Activated CD4-positive, alpha-beta memory T cell treated with anti-CD3 and anti-CD28 coated beads, Interleukin-2, amount 10 ng/mL, durations not matched to agents 7 days and 5 days (primary cell): ENCODE measurements at regions not wholly inside any gene's neighbourhood (a gene's known extent, or its start where the extent isn't known, plus 50 kb on each side); places are given as distances from the start of the nearest gene placed in this dataset.

ENCODE experiments used
- CTCF ChIA-PET: fragments of 350-600 bp; sonication (Branson Sonifier 250); formaldehyde crosslinking; loops from one replicate; lab custom pipeline; 2021; ENCODE audit warnings: antibody characterized with exemption, inconsistent platforms; lab: Charles Lee
- POLR2A ChIA-PET: fragments of 350-600 bp; sonication (Branson Sonifier 250); formaldehyde crosslinking; loops from one replicate; lab custom pipeline; 2021; ENCODE audit warnings: antibody characterized with exemption; lab: Charles Lee
- DNase-seq: peaks from one replicate; pipeline ENCODE4 v3.0.0-alpha.2; 2020
- H3K27ac Mint-ChIP-seq: one replicate; pipeline ENCODE4 v1.8.0; 2021; ENCODE audit warnings: mild to moderate bottlenecking, mixed read lengths
- H3K27me3 Mint-ChIP-seq: one replicate; pipeline ENCODE4 v1.8.0; 2021; ENCODE audit warnings: mixed read lengths
- H3K36me3 Mint-ChIP-seq: one replicate; pipeline ENCODE4 v1.8.0; 2021; ENCODE audit warnings: low read depth, mixed read lengths
- H3K4me1 Mint-ChIP-seq: one replicate; pipeline ENCODE4 v1.8.0; 2021; ENCODE audit warnings: mixed read lengths
- H3K4me3 Mint-ChIP-seq: one replicate; pipeline ENCODE4 v1.8.0; 2021; ENCODE audit warnings: mild to moderate bottlenecking, mixed read lengths
- H3K9me3 Mint-ChIP-seq: one replicate; pipeline ENCODE4 v1.8.0; 2021; ENCODE audit warnings: mixed read lengths

DNA sequence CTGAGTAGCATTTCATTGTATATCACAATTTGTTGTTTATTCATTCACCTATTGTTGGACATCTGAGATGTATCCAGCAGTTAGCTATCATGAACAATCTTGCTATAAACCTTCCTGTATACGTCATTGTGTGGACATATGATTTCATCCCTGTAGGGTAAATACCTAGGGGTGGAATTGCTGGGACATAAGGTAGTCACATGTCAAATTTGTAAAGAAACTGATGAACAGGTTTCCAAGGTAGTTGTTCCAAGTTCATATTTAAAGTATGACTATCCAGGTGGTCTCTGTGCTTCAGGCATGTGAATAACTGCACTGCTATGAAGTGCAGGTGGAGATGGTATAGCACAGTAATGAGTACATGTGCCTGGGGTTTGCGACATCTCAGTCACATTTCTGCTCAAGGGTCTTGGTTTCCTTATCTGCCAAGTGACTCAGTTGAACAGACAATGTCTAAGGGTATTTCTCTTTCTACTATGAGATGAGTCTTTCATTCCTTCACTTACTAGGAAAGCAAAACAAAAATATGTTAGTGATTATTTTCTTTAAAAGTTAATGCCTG, 229.0 kb upstream of the HES1 start:
- Mint-ChIP-seq H3K36me3 (peaks cover 2% of the 10 kb centered on the region), H3K27me3 (peaks cover 11% of the 10 kb centered on the region), H3K27ac (no peak overlapping the region), H3K4me3 (no peak overlapping the region), H3K4me1 (peaks cover 31% of the 10 kb centered on the region), H3K9me3 (peaks cover 8% of the 10 kb centered on the region)
- POLR2A ChIA-PET = no interaction called here
- DNase-seq = no peak
- CTCF ChIA-PET = no interaction called here

DNA sequence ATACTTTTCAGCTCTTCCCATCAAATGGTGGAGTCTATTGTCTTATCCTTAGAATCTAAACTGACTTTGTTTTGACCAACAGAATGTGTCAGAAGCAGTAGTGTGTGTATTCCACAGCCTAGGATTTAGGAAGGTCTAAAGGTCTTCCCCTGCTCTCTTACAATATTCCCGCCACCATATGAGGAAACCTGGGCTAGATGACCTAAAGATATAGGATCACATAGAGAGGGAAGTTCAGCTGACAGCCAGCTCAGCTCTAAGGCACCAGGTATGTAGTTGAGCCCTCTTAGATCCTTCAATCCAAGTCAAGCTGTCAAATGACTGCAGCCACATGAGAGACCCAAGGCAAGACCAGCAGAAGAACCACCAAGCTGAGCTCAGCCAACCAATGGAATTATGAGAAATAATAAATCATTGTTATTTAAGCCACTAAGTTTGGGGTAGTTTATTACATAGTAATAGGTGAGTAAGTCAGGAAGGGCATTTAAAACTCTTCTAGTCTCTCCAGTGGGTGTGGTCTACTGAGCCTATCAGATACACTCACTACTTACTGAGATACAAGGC, 227.7 kb upstream of the HES1 start:
- ChIA-PET POLR2A (no interaction called here), CTCF (no interaction called here)
- H3K4me1 Mint-ChIP-seq = peaks cover 38% of the 10 kb centered on the region
- H3K36me3 Mint-ChIP-seq = peaks cover 2% of the 10 kb centered on the region
- no peak overlapping the region for H3K4me3 Mint-ChIP-seq
- H3K27ac Mint-ChIP-seq = no peak overlapping the region
- peaks cover 11% of the 10 kb centered on the region for H3K27me3 Mint-ChIP-seq
- H3K9me3 Mint-ChIP-seq = peaks cover 8% of the 10 kb centered on the region
- no peak for DNase-seq

DNA sequence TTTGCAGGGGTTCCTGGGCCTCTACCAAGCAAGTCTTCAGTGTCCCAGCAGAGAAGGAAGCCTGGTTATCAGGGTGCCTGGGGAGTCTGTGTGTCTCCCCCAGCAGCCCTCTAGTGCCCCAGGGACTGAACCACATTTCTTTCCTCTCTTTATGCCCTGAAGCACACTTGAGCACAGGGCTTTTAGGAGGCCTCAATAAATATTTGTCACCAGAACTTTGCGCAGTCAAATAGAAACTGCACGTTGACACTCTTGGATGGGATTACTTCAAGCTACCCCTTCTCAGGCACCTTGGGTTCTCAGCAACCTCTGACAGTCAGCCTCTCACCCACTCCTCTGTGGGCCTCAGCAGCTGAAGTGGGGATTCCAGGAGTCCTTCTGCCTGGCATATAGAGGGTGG, 226.6 kb upstream of the HES1 start:
- DNase-seq = peak; percentile 18
- Mint-ChIP-seq H3K4me3 (no peak overlapping the region), H3K27ac (no peak overlapping the region), H3K36me3 (peaks cover 2% of the 10 kb centered on the region), H3K27me3 (peaks cover 11% of the 10 kb centered on the region), H3K4me1 (peaks cover 38% of the 10 kb centered on the region), H3K9me3 (peaks cover 8% of the 10 kb centered on the region)
- ChIA-PET CTCF (interaction anchor here (0.6 kb wide), 1 partner anchor 266 kb away, joined by 4 read pairs; no protein-coding TSS in a partner anchor), POLR2A (no interaction called here)

GRCh38 chr3:193910310-193910709, 225.6 kb upstream of the HES1 start:
- H3K4me1 Mint-ChIP-seq = peaks cover 38% of the 10 kb centered on the region
- ChIA-PET POLR2A (no interaction called here), CTCF (no interaction called here)
- H3K9me3 Mint-ChIP-seq = peaks cover 8% of the 10 kb centered on the region
- peaks cover 2% of the 10 kb centered on the region for H3K36me3 Mint-ChIP-seq
- no peak overlapping the region for H3K4me3 Mint-ChIP-seq
- no peak for DNase-seq
- peaks cover 11% of the 10 kb centered on the region for H3K27me3 Mint-ChIP-seq
- H3K27ac Mint-ChIP-seq = no peak overlapping the region

DNA sequence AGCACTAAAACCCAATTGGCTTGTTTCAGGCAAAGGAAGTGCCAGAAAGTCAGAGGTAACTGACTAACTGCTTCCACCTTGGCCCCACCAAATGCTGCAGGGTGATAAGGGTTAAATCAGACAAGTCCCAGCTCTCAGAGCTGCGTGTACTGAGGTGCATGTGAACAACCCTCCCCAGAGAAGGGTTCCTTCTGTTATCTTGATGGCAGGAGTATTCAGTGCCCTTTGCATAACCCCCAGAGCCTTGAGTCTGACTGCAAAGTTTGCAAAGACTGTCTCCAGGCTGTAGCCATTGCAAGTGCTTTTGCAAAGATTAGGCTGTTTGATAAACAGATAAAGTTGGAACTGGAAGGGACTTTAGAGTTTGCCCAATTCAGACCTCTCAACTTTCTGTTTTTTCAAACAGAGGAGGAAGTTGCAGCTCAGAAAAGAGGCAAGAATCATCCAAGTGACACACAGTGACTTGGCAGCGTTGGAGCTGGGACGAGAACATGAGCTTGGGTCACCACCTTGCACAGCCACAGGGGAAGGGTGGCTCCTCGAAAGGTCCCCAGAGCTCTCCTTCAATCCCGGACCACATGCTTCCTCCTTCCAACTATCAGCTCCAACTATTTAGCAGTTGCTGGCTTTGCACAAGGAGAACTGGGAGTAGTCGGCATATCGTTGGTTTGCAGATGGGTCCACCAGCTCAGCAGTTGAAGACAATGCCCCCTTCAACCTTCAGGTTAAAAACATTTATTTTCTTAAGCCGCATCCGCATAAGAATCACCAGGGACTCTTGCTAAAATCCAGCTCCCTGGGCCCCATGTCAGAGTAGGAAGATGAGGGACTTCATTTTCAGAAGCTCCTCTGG, 224.8 kb upstream of the HES1 start:
- CTCF ChIA-PET = no interaction called here

DNA sequence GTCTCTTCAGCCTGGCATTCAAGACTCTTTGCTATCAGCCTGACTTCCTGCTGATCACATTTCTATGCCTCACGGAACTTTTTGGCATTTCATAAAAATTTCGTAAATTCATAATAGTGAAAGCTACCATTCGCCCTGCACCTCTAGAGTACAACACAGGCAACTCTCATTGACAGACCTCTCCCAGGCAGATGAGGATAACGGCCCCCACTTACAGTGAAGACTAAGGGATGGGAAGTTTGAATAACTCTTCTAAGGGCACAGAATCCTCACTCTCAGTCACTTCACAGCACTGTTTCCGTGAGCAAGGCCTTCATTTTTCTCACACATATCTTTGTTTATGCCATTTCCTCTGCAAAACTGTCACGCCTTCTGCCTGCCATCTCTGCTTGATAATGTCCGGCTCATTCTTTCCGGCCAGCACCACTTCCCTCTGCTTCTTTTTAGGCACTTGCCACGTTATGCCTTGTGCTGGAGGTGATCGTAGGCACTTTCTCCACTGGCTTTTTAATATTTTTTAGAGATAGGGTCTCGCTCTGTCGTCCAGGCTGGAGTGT, 224.1 kb upstream of the HES1 start:
- H3K4me1 Mint-ChIP-seq = peaks cover 38% of the 10 kb centered on the region
- H3K9me3 Mint-ChIP-seq = peaks cover 8% of the 10 kb centered on the region
- no peak for DNase-seq
- peaks cover 2% of the 10 kb centered on the region for H3K36me3 Mint-ChIP-seq
- POLR2A ChIA-PET = no interaction called here
- H3K4me3 Mint-ChIP-seq = peak overlapping the region; percentile 34
- peak overlapping the region; percentile 72 for H3K27ac Mint-ChIP-seq
- CTCF ChIA-PET = no interaction called here
- H3K27me3 Mint-ChIP-seq = peaks cover 13% of the 10 kb centered on the region

More for the DNA sequence above, 224.8 kb upstream of the HES1 start:
- H3K27ac Mint-ChIP-seq = peak overlapping the region; percentile 72
- peaks cover 38% of the 10 kb centered on the region for H3K4me1 Mint-ChIP-seq
- peaks cover 14% of the 10 kb centered on the region for H3K27me3 Mint-ChIP-seq
- no peak overlapping the region for H3K4me3 Mint-ChIP-seq
- H3K36me3 Mint-ChIP-seq = peaks cover 2% of the 10 kb centered on the region
- DNase-seq = peak; percentile 20
- POLR2A ChIA-PET = no interaction called here
- H3K9me3 Mint-ChIP-seq = peaks cover 8% of the 10 kb centered on the region

- CTCF ChIA-PET = no interaction called here
- no peak overlapping the region for H3K4me3 Mint-ChIP-seq
- POLR2A ChIA-PET = no interaction called here
- H3K36me3 Mint-ChIP-seq = peaks cover under 1% of the 10 kb centered on the region
- peaks cover 7% of the 10 kb centered on the region for H3K9me3 Mint-ChIP-seq
- peaks cover 38% of the 10 kb centered on the region for H3K4me1 Mint-ChIP-seq
- no peak overlapping the region for H3K27ac Mint-ChIP-seq
- H3K27me3 Mint-ChIP-seq = peaks cover 16% of the 10 kb centered on the region
- no peak for DNase-seq
These were observed 223.2 kb upstream of the HES1 start for GRCh38 chr3:193912621-193913178.

- CTCF ChIA-PET = interaction anchor here (0.8 kb wide), 1 partner anchor 224 kb away, joined by 3 read pairs; no protein-coding TSS in a partner anchor
- Mint-ChIP-seq H3K4me1 (peaks cover 30% of the 10 kb centered on the region), H3K27me3 (peaks cover 25% of the 10 kb centered on the region), H3K9me3 (no peaks in the 10 kb centered on the region), H3K27ac (no peak overlapping the region), H3K36me3 (no peaks in the 10 kb centered on the region), H3K4me3 (no peak overlapping the region)
- no peak for DNase-seq
- POLR2A ChIA-PET = no interaction called here
These were observed 221.3 kb upstream of the HES1 start for GRCh38 chr3:193914602-193915001.

DNA sequence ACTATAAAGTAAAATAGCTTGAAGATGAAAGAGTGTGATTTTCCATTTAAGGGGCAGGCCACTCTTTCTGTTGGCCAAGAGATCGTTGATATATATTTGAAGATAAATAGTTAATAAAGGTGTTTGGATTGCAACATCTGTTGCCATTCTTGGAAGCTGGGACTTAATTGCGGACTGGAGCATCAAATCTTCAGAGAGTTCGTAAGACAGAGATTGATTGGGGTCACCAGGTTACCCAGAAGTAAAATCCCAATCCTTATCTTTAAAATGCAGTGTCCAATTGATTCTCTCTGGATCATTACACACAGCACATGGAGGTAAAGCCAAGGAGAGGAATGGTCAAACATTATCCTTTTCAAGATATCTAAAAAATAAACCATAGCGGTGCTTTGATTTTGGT, 220.8 kb upstream of the HES1 start:
- peaks cover 25% of the 10 kb centered on the region for H3K4me1 Mint-ChIP-seq
- H3K27me3 Mint-ChIP-seq = peaks cover 26% of the 10 kb centered on the region
- CTCF ChIA-PET = interaction anchor here (0.8 kb wide), 1 partner anchor 224 kb away, joined by 3 read pairs; no protein-coding TSS in a partner anchor
- no peak overlapping the region for H3K27ac Mint-ChIP-seq
- H3K9me3 Mint-ChIP-seq = no peaks in the 10 kb centered on the region
- no peaks in the 10 kb centered on the region for H3K36me3 Mint-ChIP-seq
- H3K4me3 Mint-ChIP-seq = no peak overlapping the region
- DNase-seq = no peak
- POLR2A ChIA-PET = no interaction called here

- H3K36me3 Mint-ChIP-seq = no peaks in the 10 kb centered on the region
- no peak overlapping the region for H3K27ac Mint-ChIP-seq
- H3K4me1 Mint-ChIP-seq = peaks cover 19% of the 10 kb centered on the region
- H3K27me3 Mint-ChIP-seq = peaks cover 26% of the 10 kb centered on the region
- DNase-seq = no peak
- POLR2A ChIA-PET = no interaction called here
- no peaks in the 10 kb centered on the region for H3K9me3 Mint-ChIP-seq
- CTCF ChIA-PET = no interaction called here
- H3K4me3 Mint-ChIP-seq = no peak overlapping the region
These were observed 220.3 kb upstream of the HES1 start for GRCh38 chr3:193915613-193916012.

GRCh38 chr3:193917158-193917557, 218.8 kb upstream of the HES1 start:
- Mint-ChIP-seq H3K36me3 (no peaks in the 10 kb centered on the region), H3K27ac (no peak overlapping the region), H3K4me3 (no peak overlapping the region), H3K4me1 (peaks cover 4% of the 10 kb centered on the region), H3K9me3 (no peaks in the 10 kb centered on the region), H3K27me3 (peaks cover 26% of the 10 kb centered on the region)
- DNase-seq = no peak
- CTCF ChIA-PET = no interaction called here
- POLR2A ChIA-PET = no interaction called here

GRCh38 chr3:193921465-193921864, 214.5 kb upstream of the HES1 start:
- DNase-seq = no peak
- ChIA-PET CTCF (no interaction called here), POLR2A (no interaction called here)

More at GRCh38 chr3:193921465-193921864, 214.5 kb upstream of the HES1 start:
- Mint-ChIP-seq H3K27me3 (peaks cover 27% of the 10 kb centered on the region), H3K9me3 (peaks cover 12% of the 10 kb centered on the region), H3K4me3 (no peak overlapping the region), H3K27ac (no peak overlapping the region), H3K36me3 (no peaks in the 10 kb centered on the region), H3K4me1 (no peaks in the 10 kb centered on the region)
